GM06990 (cell line): ENCODE measurements at regions not wholly inside any gene's neighbourhood (a gene's known extent, or its start where the extent isn't known, plus 50 kb on each side); places are given as distances from the start of the nearest gene placed in this dataset.

Source experiments
- DNase-seq: peaks from one replicate; pipeline ENCODE4 v3.0.0-alpha.2; 2011; ENCODE audit not compliant: insufficient read length; ENCODE audit errors: extremely low read depth
- H3K27me3 ChIP-seq: replicated peaks from 2 replicates; pipeline ENCODE4 v1.6.0; 2011; ENCODE audit warnings: low read length; ENCODE audit not compliant: control insufficient read depth, insufficient read depth
- H3K36me3 ChIP-seq: 2 replicates; pipeline ENCODE4 v1.5.1; 2011; ENCODE audit warnings: low read length; ENCODE audit not compliant: control insufficient read depth, insufficient read depth
- H3K4me3 ChIP-seq: replicated peaks from 2 replicates; pipeline ENCODE4 v1.5.1; 2011; ENCODE audit warnings: low read depth, mild to moderate bottlenecking, control low read depth, low read length
- CTCF ChIP-seq: IDR thresholded peaks from 2 replicates; pipeline ENCODE4 v1.5.1; 2011; ENCODE audit warnings: low read length, control low read depth, mild to moderate bottlenecking, inconsistent platforms; ENCODE audit not compliant: insufficient read depth, poor library complexity, severe bottlenecking

- Histone ChIP-seq H3K36me3 (no peaks in the 10 kb centered on the region), H3K27me3 (no peaks in the 10 kb centered on the region; the same call in none of the 2 replicates), H3K4me3 (no peak overlapping the region)
- TF ChIP-seq CTCF, result no peak
- no peak for DNase-seq
Observed at GRCh38 chr14:54147758-54148157, 191.1 kb upstream of the BMP4 start.

GRCh38 chr14:54148251-54148650 lies 191.6 kb upstream of the BMP4 start:
- TF ChIP-seq CTCF, result no peak
- H3K4me3 ChIP-seq, result no peak overlapping the region
- DNase-seq, result no peak
- H3K27me3 ChIP-seq, result no peaks in the 10 kb centered on the region; the same call in none of the 2 replicates
- H3K36me3 ChIP-seq, result no peaks in the 10 kb centered on the region

GRCh38 chr14:54152351-54152750 lies 195.7 kb upstream of the BMP4 start:
- no peak for TF ChIP-seq CTCF
- DNase-seq, result no peak
- no peaks in the 10 kb centered on the region for H3K36me3 ChIP-seq
- H3K27me3 ChIP-seq, result no peaks in the 10 kb centered on the region
- H3K4me3 ChIP-seq, result no peak overlapping the region

GRCh38 chr14:54166049-54166950 lies 209.7 kb upstream of the BMP4 start:
- TF ChIP-seq CTCF, result no peak
- DNase-seq, result no peak
- Histone ChIP-seq H3K4me3 (no peak overlapping the region), H3K36me3 (no peaks in the 10 kb centered on the region), H3K27me3 (no peaks in the 10 kb centered on the region; the same call in none of the 2 replicates)

GRCh38 chr14:54168489-54168888 lies 211.9 kb upstream of the BMP4 start:
- no peak for DNase-seq
- no peak for TF ChIP-seq CTCF
- H3K4me3 ChIP-seq, result no peak overlapping the region
- no peaks in the 10 kb centered on the region; the same call in none of the 2 replicates for H3K27me3 ChIP-seq
- no peaks in the 10 kb centered on the region for H3K36me3 ChIP-seq
